SK-N-SH treated with all-trans-retinoic acid at 6 μM for 48 hours (cell line): ENCODE measurements at regions not wholly inside any gene's neighbourhood (a gene's known extent, or its start where the extent isn't known, plus 50 kb on each side); places are given as distances from the start of the nearest gene placed in this dataset.

Experiments
- ARNTL ChIP-seq: fragments of 450-650 bp; formaldehyde crosslinking; IDR thresholded peaks from 2 replicates; pipeline ENCODE4 v1.5.0; 2020; ENCODE audit warnings: low read depth, mild to moderate bottlenecking, moderate library complexity, borderline replicate concordance
- CSDC2 ChIP-seq: fragments of 250-450 bp; sonication (Bioruptor Pico); IDR thresholded peaks from 2 replicates; pipeline ENCODE4 v1.5.0; 2020; ENCODE audit warnings: mild to moderate bottlenecking, moderate library complexity
- GLIS3 ChIP-seq: fragments of 250-450 bp; sonication (Bioruptor Pico); IDR thresholded peaks from 2 replicates; pipeline ENCODE4 v1.5.0; 2020; ENCODE audit warnings: mild to moderate bottlenecking, moderate library complexity
- ISL1 ChIP-seq: fragments of 250-450 bp; sonication (Bioruptor Pico); IDR thresholded peaks from 2 replicates; pipeline ENCODE4 v2.1.2; 2022; ENCODE audit warnings: mild to moderate bottlenecking, moderate library complexity
- OSR1 ChIP-seq: fragments of 250-450 bp; sonication (Bioruptor Pico); IDR thresholded peaks from 2 replicates; pipeline ENCODE4 v1.8.0; 2022; ENCODE audit warnings: moderate library complexity, mild to moderate bottlenecking, inconsistent platforms
- PPARA ChIP-seq: fragments of 250-450 bp; sonication (Bioruptor Pico); IDR thresholded peaks from 2 replicates; pipeline ENCODE4 v1.5.0; 2020; ENCODE audit warnings: mild to moderate bottlenecking, borderline replicate concordance
- RARB ChIP-seq: fragments of 250-450 bp; sonication (Bioruptor Pico); IDR thresholded peaks from 2 replicates; pipeline ENCODE4 v1.8.0; 2021; ENCODE audit warnings: mild to moderate bottlenecking, moderate library complexity
- SNAI2 ChIP-seq: fragments of 250-450 bp; sonication (Bioruptor Pico); IDR thresholded peaks from 2 replicates; pipeline ENCODE4 v1.5.0; 2020; ENCODE audit warnings: mild to moderate bottlenecking, moderate library complexity
- ZFP3 ChIP-seq: fragments of 250-450 bp; sonication (Bioruptor Pico); IDR thresholded peaks from 2 replicates; pipeline ENCODE4 v1.5.0; 2020; ENCODE audit warnings: mild to moderate bottlenecking, moderate library complexity
- ZNF565 ChIP-seq: fragments of 450-650 bp; formaldehyde crosslinking; conservative IDR thresholded peaks from 2 replicates; pipeline ENCODE4 v1.5.0; 2020; ENCODE audit warnings: low read depth, mild to moderate bottlenecking, moderate library complexity
- ZNF8 ChIP-seq: fragments of 450-650 bp; formaldehyde crosslinking; IDR thresholded peaks from 2 replicates; pipeline ENCODE4 v1.5.0; 2020; ENCODE audit warnings: mild to moderate bottlenecking, moderate library complexity
- TF ChIP-seq, protein P1 (sequence below): fragments of 250-450 bp; sonication (Bioruptor Pico); IDR thresholded peaks from 2 replicates; pipeline ENCODE4 v1.8.0; 2020; ENCODE audit warnings: mild to moderate bottlenecking, moderate library complexity, borderline replicate concordance
- TF ChIP-seq, protein P2 (sequence below): fragments of 250-450 bp; sonication (Bioruptor Pico); IDR thresholded peaks from 2 replicates; pipeline ENCODE4 v1.5.1; 2021; ENCODE audit warnings: mild to moderate bottlenecking, moderate library complexity

DNA sequence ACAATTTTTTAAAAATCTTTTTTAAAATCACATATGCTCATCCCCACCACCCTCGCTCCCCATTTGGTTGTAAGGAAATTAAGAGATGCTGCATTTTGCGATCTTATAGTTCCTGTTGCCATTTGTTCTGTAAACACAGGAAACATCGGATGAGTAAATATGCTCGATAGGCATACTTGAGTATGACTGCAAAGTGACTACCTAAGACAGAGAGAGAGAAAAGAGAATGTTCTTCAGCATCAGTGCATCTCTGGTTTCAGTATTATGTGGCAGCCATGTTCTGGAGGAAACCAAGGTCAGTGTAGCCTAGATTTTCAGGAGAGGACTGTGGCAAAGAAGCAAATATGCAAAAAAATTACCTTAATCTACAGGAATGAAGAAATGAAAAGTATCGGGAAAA, 265.5 kb upstream of the FMN2 start:
- TF ChIP-seq ZFP3 (CRISPR knock-in tag) (no peak), SNAI2 (CRISPR knock-in tag) (no peak), ZNF8 (CRISPR knock-in tag) (no peak), ZNF565 (CRISPR knock-in tag) (no peak), ARNTL (CRISPR knock-in tag) (no peak), ISL1 (CRISPR knock-in tag) (no peak), CSDC2 (CRISPR knock-in tag) (no peak), PPARA (CRISPR knock-in tag) (no peak), GLIS3 (CRISPR knock-in tag) (no peak), OSR1 (CRISPR knock-in tag) (no peak), RARB (no peak)
- TF ChIP-seq, protein P1, sequence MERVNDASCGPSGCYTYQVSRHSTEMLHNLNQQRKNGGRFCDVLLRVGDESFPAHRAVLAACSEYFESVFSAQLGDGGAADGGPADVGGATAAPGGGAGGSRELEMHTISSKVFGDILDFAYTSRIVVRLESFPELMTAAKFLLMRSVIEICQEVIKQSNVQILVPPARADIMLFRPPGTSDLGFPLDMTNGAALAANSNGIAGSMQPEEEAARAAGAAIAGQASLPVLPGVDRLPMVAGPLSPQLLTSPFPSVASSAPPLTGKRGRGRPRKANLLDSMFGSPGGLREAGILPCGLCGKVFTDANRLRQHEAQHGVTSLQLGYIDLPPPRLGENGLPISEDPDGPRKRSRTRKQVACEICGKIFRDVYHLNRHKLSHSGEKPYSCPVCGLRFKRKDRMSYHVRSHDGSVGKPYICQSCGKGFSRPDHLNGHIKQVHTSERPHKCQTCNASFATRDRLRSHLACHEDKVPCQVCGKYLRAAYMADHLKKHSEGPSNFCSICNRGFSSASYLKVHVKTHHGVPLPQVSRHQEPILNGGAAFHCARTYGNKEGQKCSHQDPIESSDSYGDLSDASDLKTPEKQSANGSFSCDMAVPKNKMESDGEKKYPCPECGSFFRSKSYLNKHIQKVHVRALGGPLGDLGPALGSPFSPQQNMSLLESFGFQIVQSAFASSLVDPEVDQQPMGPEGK (CRISPR knock-in tag): no peak
- TF ChIP-seq, protein P2, sequence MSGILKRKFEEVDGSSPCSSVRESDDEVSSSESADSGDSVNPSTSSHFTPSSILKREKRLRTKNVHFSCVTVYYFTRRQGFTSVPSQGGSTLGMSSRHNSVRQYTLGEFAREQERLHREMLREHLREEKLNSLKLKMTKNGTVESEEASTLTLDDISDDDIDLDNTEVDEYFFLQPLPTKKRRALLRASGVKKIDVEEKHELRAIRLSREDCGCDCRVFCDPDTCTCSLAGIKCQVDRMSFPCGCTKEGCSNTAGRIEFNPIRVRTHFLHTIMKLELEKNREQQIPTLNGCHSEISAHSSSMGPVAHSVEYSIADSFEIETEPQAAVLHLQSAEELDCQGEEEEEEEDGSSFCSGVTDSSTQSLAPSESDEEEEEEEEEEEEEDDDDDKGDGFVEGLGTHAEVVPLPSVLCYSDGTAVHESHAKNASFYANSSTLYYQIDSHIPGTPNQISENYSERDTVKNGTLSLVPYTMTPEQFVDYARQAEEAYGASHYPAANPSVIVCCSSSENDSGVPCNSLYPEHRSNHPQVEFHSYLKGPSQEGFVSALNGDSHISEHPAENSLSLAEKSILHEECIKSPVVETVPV (CRISPR knock-in tag): no peak
